Lower leg skin (tissue), 4 donors: ENCODE measurements at regions not wholly inside any gene's neighbourhood (a gene's known extent, or its start where the extent isn't known, plus 50 kb on each side); places are given as distances from the start of the nearest gene placed in this dataset.

Source experiments
- DNase-seq, 2 donors: peaks; one replicate each; pipeline ENCODE4 v3.0.0-alpha.2; 2019; ENCODE audit warnings: low spot score in 2 of 2
- H3K4me3 ChIP-seq: fragments of 200-600 bp; sonication (generic); 2 replicates; pipeline ENCODE4 v1.5.1; 2017; ENCODE audit warnings: mild to moderate bottlenecking, low read depth; ENCODE audit not compliant: poor library complexity, severe bottlenecking
- CTCF ChIP-seq, 3 donors: fragments of 450-650 bp; IDR thresholded peaks; one replicate each; pipeline ENCODE4 v1.5.1; 2016; ENCODE audit warnings: antibody characterized with exemption in 3 of 3, mild to moderate bottlenecking in 3 of 3, moderate library complexity in 2 of 3
- POLR2A ChIP-seq, 2 donors: fragments of 450-650 bp; IDR thresholded peaks; one replicate each; pipeline ENCODE4 v1.6.1; 2016 to 2017; ENCODE audit warnings: antibody characterized with exemption in 2 of 2, mild to moderate bottlenecking in 1 of 2, moderate library complexity in 1 of 2
- WGBS, 2 donors: methylation state at CpG; one replicate each; pipeline ENCODE4 v1.1.5; 2018; 5-methylcytosine and 5-hydroxymethylcytosine counted together
- intact Hi-C: fragments of 100-400 bp; cut with DNase I; formaldehyde crosslinking; loops from one replicate; pipeline ENCODE4 v1.15.0; 2023; ENCODE audit warnings: low total_unique reads

- WGBS, 2 donors: 74 to 84% methylated on average over 12 to 24 of the region's 24 CpGs
- TF ChIP-seq POLR2A (IDR thresholded peaks at IDR 0.05) (no peak), CTCF (IDR thresholded peaks at IDR 0.05) (no peak)
- H3K4me3 ChIP-seq: no peak overlapping the region
- intact Hi-C loops: no loop called here
- DNase-seq: no peak
Observed at GRCh38 chr22:48690583-48691317, 1136.9 kb downstream of the BRD1 start.

- DNase-seq: no peak
- H3K4me3 ChIP-seq: no peak overlapping the region
- intact Hi-C loops: no loop called here
- 80 to 89% methylated on average over 18 of the region's 18 CpGs for whole genome bisulfite sequencing, 2 donors
- no peak for TF ChIP-seq POLR2A (IDR thresholded peaks at IDR 0.05)
- no peak for TF ChIP-seq CTCF (IDR thresholded peaks at IDR 0.05)
Observed at GRCh38 chr22:48689206-48689605, 1138.5 kb downstream of the BRD1 start.

GRCh38 chr22:48688366-48688765, 1139.3 kb downstream of the BRD1 start:
- H3K4me3 ChIP-seq: no peak overlapping the region
- no peak for DNase-seq
- intact Hi-C loops: no loop called here
- no peak for TF ChIP-seq POLR2A (IDR thresholded peaks at IDR 0.05)
- TF ChIP-seq CTCF (IDR thresholded peaks at IDR 0.05): no peak
- WGBS, 2 donors: 76 to 88% methylated on average over 4 of the region's 4 CpGs

- TF ChIP-seq POLR2A (IDR thresholded peaks at IDR 0.05) (no peak), CTCF (IDR thresholded peaks at IDR 0.05) (no peak)
- intact Hi-C loops: no loop called here
- 44 to 56% methylated on average over 6 of the region's 6 CpGs for WGBS, 2 donors
- no peak overlapping the region for H3K4me3 ChIP-seq
- DNase-seq: no peak
Observed at GRCh38 chr22:48687606-48688005, 1140.1 kb downstream of the BRD1 start.

GRCh38 chr22:48686694-48687302, 1140.9 kb downstream of the BRD1 start:
- WGBS, 2 donors: 91 to 93% methylated on average over 2 of the region's 2 CpGs
- intact Hi-C loops: no loop called here
- H3K4me3 ChIP-seq: no peak overlapping the region
- DNase-seq: no peak
- TF ChIP-seq CTCF (IDR thresholded peaks at IDR 0.05): no peak
- no peak for TF ChIP-seq POLR2A (IDR thresholded peaks at IDR 0.05)
